K562 (cell line): ENCODE measurements at regions not wholly inside any gene's neighbourhood (a gene's known extent, or its start where the extent isn't known, plus 50 kb on each side); places are given as distances from the start of the nearest gene placed in this dataset.

Experiments
- ATAC-seq: fragments of 200-7000 bp; cut with Tn5 transposase; 3 replicates; pipeline ENCODE4 v1.9.1; 2020; ENCODE audit warnings: moderate library complexity
- BruUV-seq: library from RNA; stranded (reverse); fragments of 400-500 nt; replicated peaks from 2 replicates; lab custom pipeline; 2021; lab: Mats Ljungman, UMichigan
- CTCF ChIA-PET: fragments of 300-600 bp; formaldehyde crosslinking; extraction: SDS; loops from one replicate; lab custom pipeline; 2021; ENCODE audit warnings: low intra/inter-chr PET ratio; lab: Yijun Ruan, JAX
- POLR2A ChIA-PET: fragments of 300-600, 350-650 bp; sonication (Branson Sonifier 250); formaldehyde crosslinking; extraction: SDS; loops from one replicate; lab custom pipeline; 2021; ENCODE audit warnings: antibody characterized with exemption, inconsistent platforms; lab: Yijun Ruan, JAX
- DNase-seq, 4 experiments: peaks; one replicate each; pipeline versions ENCODE4 v3.0.0 to v3.0.0-alpha.2; 2011 to 2018; ENCODE audit warnings: low spot score in 3 of 4, mixed read lengths in 3 of 4; ENCODE audit errors: extremely low read depth in 1 of 4
- FAIRE-seq: peaks from 2 replicates; lab custom pipeline; 2011; peaks lifted over from hg19 to GRCh38; lab: Jason Lieb, UNC
- H2AFZ ChIP-seq: 2 replicates; pipeline ENCODE4 v1.6.0; 2011; ENCODE audit warnings: low read depth, low read length, control low read depth, inconsistent platforms
- H3K27ac ChIP-seq: fragments of 200-600 bp; 3 replicates; pipeline ENCODE4 v1.8.0; 2011; ENCODE audit warnings: low read depth, mild to moderate bottlenecking, control low read depth, inconsistent platforms, low read length, moderate library complexity, mixed read lengths; ENCODE audit errors: extremely low read depth
- H3K27me3 ChIP-seq, 2 experiments: fragments of 300-600 bp in 1 of 2; 2 replicates in 1 of 2; 3 replicates in 1 of 2; pipeline versions ENCODE4 v1.6.0 to v1.8.0; 2011; ENCODE audit warnings: inconsistent platforms in 2 of 2, low read length in 2 of 2, mild to moderate bottlenecking in 1 of 2, mixed read lengths in 1 of 2, moderate library complexity in 1 of 2; ENCODE audit not compliant: control insufficient read depth in 2 of 2, insufficient read depth in 2 of 2
- H3K36me3 ChIP-seq: fragments of 300-600 bp; 3 replicates; pipeline ENCODE4 v1.8.0; 2011; ENCODE audit warnings: mild to moderate bottlenecking, low read length, inconsistent platforms; ENCODE audit not compliant: control insufficient read depth, insufficient read depth
- H3K4me1 ChIP-seq, 2 experiments: fragments of 200-600 bp in 1 of 2; replicated peaks in 1 of 2; 2 replicates in 1 of 2; 3 replicates in 1 of 2; pipeline versions ENCODE4 v1.5.1 to v1.8.0; 2011; ENCODE audit warnings: inconsistent platforms in 2 of 2, low read length in 2 of 2, mild to moderate bottlenecking in 1 of 2, mixed read lengths in 1 of 2, moderate library complexity in 1 of 2; ENCODE audit not compliant: control insufficient read depth in 2 of 2, insufficient read depth in 2 of 2
- H3K4me2 ChIP-seq: 2 replicates; pipeline ENCODE4 v1.6.1; 2011; ENCODE audit warnings: low read length, control low read depth, inconsistent platforms, mixed read lengths; ENCODE audit not compliant: insufficient read depth
- H3K4me3 ChIP-seq: fragments of 200-600 bp; sonication (generic), shearing (Covaris generic); 2 replicates; pipeline ENCODE4 v1.5.1; 2016; ENCODE audit warnings: control low read depth, inconsistent platforms
- H3K79me2 ChIP-seq: fragments of 200-600 bp; 3 replicates; pipeline ENCODE4 v1.8.0; 2011; ENCODE audit warnings: low read length, inconsistent platforms; ENCODE audit not compliant: control insufficient read depth, insufficient read depth
- H3K9ac ChIP-seq, 2 experiments: 2 replicates each; pipeline versions ENCODE4 v1.6.0 to v1.6.1; 2011; ENCODE audit warnings: low read depth in 2 of 2, low read length in 2 of 2, control low read depth in 1 of 2, inconsistent platforms in 1 of 2, mild to moderate bottlenecking in 1 of 2, mixed read lengths in 1 of 2; ENCODE audit not compliant: insufficient read depth in 1 of 2
- H3K9me1 ChIP-seq: one replicate; pipeline ENCODE4 v1.6.0; 2011; ENCODE audit warnings: inconsistent platforms, mild to moderate bottlenecking, low read length, moderate library complexity; ENCODE audit not compliant: control insufficient read depth, insufficient read depth
- H3K9me3 ChIP-seq: replicated peaks from 2 replicates; pipeline ENCODE4 v1.5.1; 2011; ENCODE audit warnings: low read depth, low read length, inconsistent platforms; ENCODE audit not compliant: control insufficient read depth, insufficient read depth
- H4K20me1 ChIP-seq: replicated peaks from 2 replicates; pipeline ENCODE4 v1.6.1; 2011; ENCODE audit warnings: low read length, inconsistent platforms, mixed read lengths; ENCODE audit not compliant: control insufficient read depth, insufficient read depth
- KAT2B ChIP-seq: IDR thresholded peaks from one replicate; pipeline ENCODE4 v1.6.1; 2012; ENCODE audit warnings: low read depth, mild to moderate bottlenecking, control low read depth, inconsistent platforms, low read length, moderate library complexity
- MAFG ChIP-seq: fragments of 450-650 bp; conservative IDR thresholded peaks from 2 replicates; pipeline ENCODE4 v1.6.1; 2016; ENCODE audit warnings: missing genetic modification characterization, missing compliant biosample characterization
- MBD2 ChIP-seq: sonication (generic); IDR thresholded peaks from 2 replicates; pipeline ENCODE4 v1.6.1; 2016; ENCODE audit warnings: low read depth, borderline replicate concordance
- NCOA1 ChIP-seq: fragments of 450-650 bp; IDR thresholded peaks from 2 replicates; pipeline ENCODE4 v1.6.1; 2016; ENCODE audit warnings: low read depth
- NEUROD1 ChIP-seq: fragments of 150-350 bp; IDR thresholded peaks from 2 replicates; pipeline ENCODE4 v1.6.1; 2014; ENCODE audit warnings: borderline replicate concordance, low read length, low read depth; ENCODE audit not compliant: partially characterized antibody
- PCBP1 ChIP-seq: fragments of 200-400 bp; formaldehyde crosslinking; IDR thresholded peaks from 2 replicates; pipeline ENCODE4 v1.6.1; 2018; ENCODE audit warnings: mild to moderate bottlenecking, low read depth, low read length; ENCODE audit not compliant: poor library complexity, severe bottlenecking
- RAD51 ChIP-seq: fragments of 450-650 bp; IDR thresholded peaks from 2 replicates; pipeline ENCODE4 v1.7.1; 2016; ENCODE audit warnings: low read depth, mild to moderate bottlenecking, borderline replicate concordance
- RB1 ChIP-seq: fragments of 450-650 bp; IDR thresholded peaks from 2 replicates; pipeline ENCODE4 v1.6.1; 2017; ENCODE audit warnings: low read depth, mild to moderate bottlenecking
- TCFL5 ChIP-seq: fragments of 250-450 bp; sonication (Bioruptor Pico); conservative IDR thresholded peaks from 2 replicates; pipeline ENCODE4 v1.6.1; 2021; ENCODE audit warnings: mild to moderate bottlenecking, moderate library complexity, matching md5 sums
- TFE3 ChIP-seq: fragments of 450-650 bp; formaldehyde crosslinking; IDR thresholded peaks from 2 replicates; pipeline ENCODE4 v1.4.0; 2020; ENCODE audit warnings: mild to moderate bottlenecking, mixed read lengths
- TOE1 ChIP-seq, 2 experiments: fragments of 450-650 bp in 1 of 2; sonication (generic) in 1 of 2; formaldehyde crosslinking in 1 of 2; IDR thresholded peaks; 2 replicates each; pipeline versions ENCODE4 v1.7.1 to v1.8.0; 2016 to 2022; ENCODE audit warnings: borderline replicate concordance in 2 of 2, mild to moderate bottlenecking in 2 of 2, antibody characterized with exemption in 1 of 2, inconsistent platforms in 1 of 2, low read depth in 1 of 2, missing genetic modification reagents in 1 of 2, moderate library complexity in 1 of 2
- ZBTB17 ChIP-seq: fragments of 450-650 bp; formaldehyde crosslinking; IDR thresholded peaks from 2 replicates; pipeline ENCODE4 v1.4.0; 2020; ENCODE audit warnings: mild to moderate bottlenecking
- ZNF316 ChIP-seq: fragments of 450-650 bp; IDR thresholded peaks from 2 replicates; pipeline ENCODE4 v1.6.1; 2016
- ZNF551 ChIP-seq: fragments of 250-450 bp; sonication (Bioruptor Pico); IDR thresholded peaks from 2 replicates; pipeline ENCODE4 v1.5.0; 2021; ENCODE audit warnings: mild to moderate bottlenecking, moderate library complexity
- ZNF764 ChIP-seq: fragments of 250-450 bp; sonication (Bioruptor Pico); IDR thresholded peaks from 2 replicates; pipeline ENCODE4 v1.4.0; 2020; ENCODE audit warnings: low read depth, mild to moderate bottlenecking, moderate library complexity
- ZNF766 ChIP-seq: fragments of 200-800 bp; sonication (Bioruptor generic); conservative IDR thresholded peaks from 2 replicates; pipeline ENCODE4 v1.6.1; 2016; ENCODE audit warnings: missing genetic modification characterization, missing compliant biosample characterization
- WGBS: fragments of 100-300 bp; shearing (Covaris generic); methylation state at CpG from one replicate; pipeline ENCODE4 v1.1.6; 2016; ENCODE audit warnings: low coverage, mixed read lengths; ENCODE audit not compliant: insufficient coverage; ENCODE audit errors: missing lambda C conversion rate; 5-methylcytosine and 5-hydroxymethylcytosine counted together
- in situ Hi-C: fragments of 300-500 bp; cut with MboI; formaldehyde crosslinking; loops from 4 replicates; pipeline ENCODE4 v1.15.0; 2018; ENCODE audit warnings: inconsistent platforms, mixed read lengths
- intact Hi-C: fragments of 100-400 bp; cut with micrococcal nuclease; formaldehyde crosslinking; loops from 2 replicates; pipeline ENCODE4 v1.14.2; 2022
- TF ChIP-seq, protein P1 (sequence below): fragments of 250-450 bp; sonication (Bioruptor Pico); IDR thresholded peaks from 2 replicates; pipeline ENCODE4 v1.4.0; 2020; ENCODE audit warnings: mild to moderate bottlenecking, moderate library complexity, borderline replicate concordance

- Histone ChIP-seq H3K9ac (no peak overlapping the region), H3K4me2 (no peak overlapping the region), H2AFZ (no peak overlapping the region), H3K27me3 (no peaks in the 10 kb centered on the region), H3K9me3 (no peaks in the 10 kb centered on the region), H3K27ac (no peak overlapping the region), H3K9me1 (no peaks in the 10 kb centered on the region), H3K79me2 (no peaks in the 10 kb centered on the region), H3K36me3 (no peaks in the 10 kb centered on the region), H3K4me3 (no peak overlapping the region), H3K4me1 (no peaks in the 10 kb centered on the region), H4K20me1 (no peaks in the 10 kb centered on the region)
- ATAC-seq (no peak), FAIRE-seq (no peak), DNase-seq (no peak)
- POLR2A ChIA-PET: no interaction called here
- no TSS peak for BruUV-seq
- TF ChIP-seq MAFG (tag) (peak; percentile 39; the same call in 1 of the 2 replicates), KAT2B (no peak), NEUROD1 (no peak), ZNF766 (CRISPR knock-in tag) (no peak), TFE3 (CRISPR knock-in tag) (peak; percentile 87), RB1 (no peak), NCOA1 (no peak), ZBTB17 (CRISPR knock-in tag) (no peak), TCFL5 (CRISPR knock-in tag) (no peak), ZNF316 (0 out of 2 replicates have a peak, but pooled peaks have one; percentile 31), ZNF764 (CRISPR knock-in tag) (no peak), TOE1 (IDR thresholded peaks at IDR 0.05; ENCODE audit: borderline replicate concordance) (no peak), TOE1 (CRISPR knock-in tag; IDR thresholded peaks at IDR 0.05; ENCODE audit: borderline replicate concordance, low read depth) (no peak), MBD2 (no peak), ZNF551 (CRISPR knock-in tag) (no peak), RAD51 (no peak), PCBP1 (no peak)
- TF ChIP-seq, protein P1, sequence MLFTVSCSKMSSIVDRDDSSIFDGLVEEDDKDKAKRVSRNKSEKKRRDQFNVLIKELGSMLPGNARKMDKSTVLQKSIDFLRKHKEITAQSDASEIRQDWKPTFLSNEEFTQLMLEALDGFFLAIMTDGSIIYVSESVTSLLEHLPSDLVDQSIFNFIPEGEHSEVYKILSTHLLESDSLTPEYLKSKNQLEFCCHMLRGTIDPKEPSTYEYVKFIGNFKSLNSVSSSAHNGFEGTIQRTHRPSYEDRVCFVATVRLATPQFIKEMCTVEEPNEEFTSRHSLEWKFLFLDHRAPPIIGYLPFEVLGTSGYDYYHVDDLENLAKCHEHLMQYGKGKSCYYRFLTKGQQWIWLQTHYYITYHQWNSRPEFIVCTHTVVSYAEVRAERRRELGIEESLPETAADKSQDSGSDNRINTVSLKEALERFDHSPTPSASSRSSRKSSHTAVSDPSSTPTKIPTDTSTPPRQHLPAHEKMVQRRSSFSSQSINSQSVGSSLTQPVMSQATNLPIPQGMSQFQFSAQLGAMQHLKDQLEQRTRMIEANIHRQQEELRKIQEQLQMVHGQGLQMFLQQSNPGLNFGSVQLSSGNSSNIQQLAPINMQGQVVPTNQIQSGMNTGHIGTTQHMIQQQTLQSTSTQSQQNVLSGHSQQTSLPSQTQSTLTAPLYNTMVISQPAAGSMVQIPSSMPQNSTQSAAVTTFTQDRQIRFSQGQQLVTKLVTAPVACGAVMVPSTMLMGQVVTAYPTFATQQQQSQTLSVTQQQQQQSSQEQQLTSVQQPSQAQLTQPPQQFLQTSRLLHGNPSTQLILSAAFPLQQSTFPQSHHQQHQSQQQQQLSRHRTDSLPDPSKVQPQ (CRISPR knock-in tag): no peak
- intact Hi-C loops (no loop called here), in situ Hi-C loops (no loop called here)
- CTCF ChIA-PET: no interaction called here
- 0% methylated on average over 2 of the region's 2 CpGs for WGBS
Observed at GRCh38 chr2:117169036-117169765, 645.3 kb upstream of the DDX18 start.
